GM19328 (cell line): ENCODE measurements at regions not wholly inside any gene's neighbourhood (a gene's known extent, or its start where the extent isn't known, plus 50 kb on each side); places are given as distances from the start of the nearest gene placed in this dataset.
"Not testable (repeated sequence)": the region's sequence is repeated elsewhere in the genome, so short reads cannot be mapped to it uniquely, and the experiment has no call there.

Experiments
- ATAC-seq: cut with Tn5 transposase; IDR thresholded peaks from one replicate; pipeline ENCODE4 v1.9.1; 2021; ENCODE audit warnings: mild to moderate bottlenecking, moderate library complexity; ENCODE audit not compliant: unreplicated experiment

DNA sequence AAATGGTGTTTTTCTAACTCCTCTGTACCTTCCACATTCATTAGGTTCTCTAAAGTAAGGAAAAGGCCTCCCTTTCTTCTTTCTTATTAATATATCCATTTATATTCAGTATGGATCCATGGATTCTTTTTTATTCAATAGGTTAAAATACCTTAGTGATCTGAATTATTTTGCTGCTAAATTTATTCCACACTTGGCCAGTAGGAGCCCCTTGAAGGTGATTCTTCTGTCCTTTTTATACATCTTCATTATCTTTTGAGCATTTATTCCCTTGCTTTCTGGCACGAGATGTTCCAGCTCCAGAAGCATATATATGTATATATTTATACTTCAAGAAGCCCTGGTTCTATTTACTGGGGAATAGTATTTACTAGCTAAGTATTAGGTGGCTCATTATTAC lies 311.8 kb upstream of the SGCD start:
- ATAC-seq: no peak

- no peak for ATAC-seq
Measured at GRCh38 chr5:156019130-156019529, 307.8 kb upstream of the SGCD start.

- no peak for ATAC-seq
Measured at GRCh38 chr5:156019571-156020180, 307.3 kb upstream of the SGCD start.

DNA sequence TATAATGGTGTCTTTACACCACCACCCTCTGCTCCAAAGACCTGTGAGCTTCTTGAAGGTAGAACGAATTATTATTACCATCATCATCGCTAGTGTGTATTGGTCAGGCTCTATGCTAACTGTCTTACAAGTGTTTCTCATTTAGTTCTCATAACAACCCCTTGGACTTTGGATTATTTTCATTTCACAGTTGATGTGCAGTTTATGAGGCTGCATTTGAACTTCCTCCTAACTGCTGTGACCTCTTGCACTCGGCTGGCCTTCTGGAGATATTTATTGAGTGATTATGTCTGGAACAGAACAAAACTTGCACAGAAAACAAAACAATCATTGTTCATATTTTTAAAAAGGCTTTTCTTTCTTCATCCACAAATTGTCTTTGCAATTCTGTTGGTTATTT lies 306.3 kb upstream of the SGCD start:
- no peak for ATAC-seq

GRCh38 chr5:156021866-156022265 lies 305.1 kb upstream of the SGCD start:
- ATAC-seq: no peak

DNA sequence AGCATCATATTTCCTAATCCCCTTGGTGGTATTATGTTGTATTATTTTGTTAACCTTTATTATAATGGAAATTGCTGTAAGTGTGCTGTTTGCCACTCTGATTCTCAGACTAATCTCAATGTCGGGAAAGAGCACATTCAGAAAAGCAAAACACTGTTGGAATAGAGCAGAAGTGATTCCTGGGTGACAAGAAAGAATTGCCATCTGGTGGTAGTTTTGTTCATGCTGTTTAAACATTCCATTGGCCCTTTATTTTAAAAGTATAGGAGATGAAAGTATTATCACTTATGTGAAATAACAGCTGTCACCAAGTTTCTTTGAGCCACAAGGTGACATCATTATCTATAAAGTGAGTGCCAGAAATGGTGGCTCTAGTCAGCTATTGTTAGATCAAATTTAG lies 301.3 kb upstream of the SGCD start:
- no peak for ATAC-seq

GRCh38 chr5:156031181-156031580 lies 295.8 kb upstream of the SGCD start:
- no peak for ATAC-seq

DNA sequence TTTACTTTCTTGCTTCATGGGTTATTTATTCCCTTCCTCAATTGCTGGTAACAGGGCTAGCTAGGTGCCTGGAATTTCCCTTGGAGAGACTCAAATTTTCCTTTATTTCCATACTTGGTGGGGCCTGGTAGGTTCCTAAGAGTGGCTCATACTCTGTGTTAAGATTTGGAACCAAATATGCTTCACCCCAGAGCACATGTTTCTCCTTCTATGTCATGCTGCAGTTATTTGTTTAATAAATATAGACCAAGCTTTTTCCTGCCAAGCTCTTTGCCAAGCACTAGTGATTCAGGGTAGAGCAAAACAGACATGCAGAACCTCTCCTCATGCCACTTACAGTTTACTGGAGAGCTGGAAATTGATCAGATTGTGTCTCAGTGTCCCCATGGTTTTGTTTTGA lies 290.3 kb upstream of the SGCD start:
- no peak for ATAC-seq

GRCh38 chr5:156037151-156037909 lies 289.6 kb upstream of the SGCD start:
- no peak for ATAC-seq

DNA sequence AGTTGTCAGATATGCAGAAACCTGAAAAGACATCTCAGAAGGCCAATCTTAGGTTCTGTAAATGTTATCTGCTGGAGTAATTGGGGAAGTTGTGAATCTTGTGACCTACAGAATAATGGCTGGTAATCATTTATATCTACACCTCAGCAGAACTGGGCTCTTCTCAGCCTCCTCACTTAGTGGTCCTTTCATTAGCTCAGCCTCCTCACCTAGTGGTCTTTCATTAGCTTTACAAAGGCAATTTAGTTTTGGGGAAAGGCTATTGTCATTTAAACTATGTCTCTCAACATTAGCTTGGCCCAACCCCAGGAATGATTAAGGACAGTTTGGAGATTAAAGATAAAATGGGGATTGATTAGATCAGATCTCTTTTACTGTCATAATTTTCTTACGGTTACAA lies 284.2 kb upstream of the SGCD start:
- ATAC-seq: no peak

GRCh38 chr5:156043351-156043750 lies 283.6 kb upstream of the SGCD start:
- no peak for ATAC-seq

DNA sequence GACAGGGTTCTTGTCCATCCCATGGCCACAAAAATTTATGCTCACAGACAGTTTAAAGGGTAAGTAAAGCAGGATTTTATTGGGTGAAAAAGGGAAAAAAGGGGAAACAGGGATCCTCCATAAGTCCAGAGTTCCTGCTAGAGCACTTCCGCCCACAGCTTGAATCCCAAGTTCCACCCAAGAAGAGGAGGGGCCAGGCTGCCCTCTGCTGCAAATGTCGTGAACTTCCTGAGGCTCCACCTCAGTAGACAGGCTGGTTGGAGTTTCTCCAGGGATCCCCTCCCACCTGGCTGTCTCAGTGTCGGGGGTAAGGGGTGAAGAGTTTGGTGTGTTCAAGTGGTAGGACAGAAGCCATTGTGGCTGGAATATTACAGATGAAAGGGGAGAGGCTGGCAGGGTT lies 275.0 kb upstream of the SGCD start:
- no peak for ATAC-seq

- no peak for ATAC-seq
Measured at GRCh38 chr5:156052656-156053055, 274.3 kb upstream of the SGCD start.

GRCh38 chr5:156053056-156053455 lies 273.9 kb upstream of the SGCD start:
- no peak for ATAC-seq

DNA sequence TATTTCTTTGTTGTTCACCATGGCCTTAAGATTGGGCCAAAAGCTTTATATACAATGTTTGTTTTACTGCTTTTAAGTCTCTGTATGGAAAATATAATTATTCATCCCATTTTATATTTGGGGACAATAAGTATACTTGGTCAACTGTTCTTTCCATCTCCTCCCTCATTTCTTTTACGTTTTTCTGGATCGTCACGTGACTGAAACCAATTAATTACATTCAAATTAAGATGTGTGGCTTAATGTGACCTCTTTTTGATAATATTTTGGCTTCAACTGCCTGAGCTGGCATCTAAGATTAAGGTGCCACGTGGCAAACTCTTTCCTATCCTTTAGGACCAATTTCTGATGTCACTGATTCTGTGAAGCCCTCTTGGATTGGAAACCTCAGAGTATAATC lies 250.1 kb upstream of the SGCD start:
- no peak for ATAC-seq

GRCh38 chr5:156087577-156088110 lies 239.3 kb upstream of the SGCD start:
- ATAC-seq: no peak

DNA sequence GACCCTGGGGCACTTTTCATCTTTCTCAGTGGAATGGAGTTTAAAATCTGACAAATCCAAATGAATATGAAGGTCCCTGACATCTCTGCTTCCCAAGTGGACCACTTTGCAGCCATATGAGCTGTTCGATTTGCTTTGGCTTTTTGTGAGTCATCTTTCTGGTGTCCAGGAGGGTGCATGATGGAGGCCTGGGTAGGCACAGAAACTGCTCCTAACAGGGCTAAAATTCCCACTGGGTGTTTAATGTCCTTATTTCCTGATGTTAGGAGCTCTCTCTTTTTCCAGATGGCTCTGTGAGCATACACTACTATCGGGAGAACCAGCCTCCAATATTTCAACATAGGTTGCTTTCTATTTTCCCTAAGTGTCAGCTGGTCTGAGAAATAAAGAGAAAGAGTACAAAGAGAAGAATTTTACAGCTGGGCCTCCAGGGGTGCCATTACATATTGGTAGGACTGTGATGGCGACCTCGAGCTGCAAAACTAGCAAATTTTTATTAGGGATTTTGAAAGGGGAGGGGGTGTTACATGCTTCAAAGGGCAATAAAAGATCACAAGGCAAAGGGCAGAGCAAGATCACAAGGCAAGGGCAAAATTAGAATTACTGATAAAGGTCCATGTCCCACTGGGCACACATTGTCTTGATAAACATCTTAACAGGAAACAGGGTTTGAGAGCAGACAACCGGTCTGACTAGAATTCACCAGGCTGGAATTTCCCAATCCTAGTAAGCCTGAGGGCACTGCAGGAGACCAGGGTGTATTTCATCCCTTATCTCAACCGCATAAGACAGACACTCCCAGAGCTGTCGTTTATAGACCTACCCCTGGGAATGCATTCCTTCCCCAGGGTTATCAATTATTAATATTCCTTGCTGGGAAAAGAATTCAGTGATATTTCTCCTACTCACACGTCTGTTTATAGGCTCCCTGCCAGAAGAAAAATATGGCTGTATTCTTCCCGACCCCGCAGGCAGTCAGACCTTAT lies 236.7 kb upstream of the SGCD start:
- not testable (repeated sequence) for ATAC-seq

GRCh38 chr5:156093024-156093423 lies 233.9 kb upstream of the SGCD start:
- ATAC-seq: no peak

DNA sequence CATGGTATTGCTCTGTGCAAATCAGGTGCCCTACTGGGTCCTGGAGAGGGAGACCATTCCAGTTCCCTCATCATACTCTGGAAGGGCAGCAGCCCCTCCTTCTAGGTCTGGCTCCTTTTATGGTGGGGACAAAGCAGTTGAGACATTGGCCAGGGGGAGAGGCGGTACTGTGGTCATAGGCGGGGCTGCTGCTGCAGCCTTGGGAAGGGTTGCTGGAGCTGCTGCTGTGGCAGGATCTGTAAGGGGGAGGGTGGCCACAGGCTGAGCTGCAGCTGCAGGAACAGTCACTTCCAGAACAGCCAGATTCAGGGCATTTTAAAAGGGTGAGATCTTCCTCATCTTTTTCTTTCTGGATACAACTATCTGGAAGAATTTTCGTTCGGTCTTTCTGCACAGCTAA lies 233.0 kb upstream of the SGCD start:
- ATAC-seq: no peak

- ATAC-seq: no peak
Measured at GRCh38 chr5:156095709-156096241, 231.2 kb upstream of the SGCD start.

GRCh38 chr5:156096259-156096658 lies 230.7 kb upstream of the SGCD start:
- ATAC-seq: no peak
